HEK293 (cell line): ENCODE measurements at regions not wholly inside any gene's neighbourhood (a gene's known extent, or its start where the extent isn't known, plus 50 kb on each side); places are given as distances from the start of the nearest gene placed in this dataset.

Experiments used
- BCL11A ChIP-seq: fragments of 450-650 bp; formaldehyde crosslinking; IDR thresholded peaks from 2 replicates; pipeline ENCODE4 v1.5.1; 2016; ENCODE audit warnings: low read depth, missing biosample characterization, missing genetic modification characterization
- CTCF ChIP-seq: fragments of 450-650 bp; formaldehyde crosslinking; IDR thresholded peaks from 2 replicates; pipeline ENCODE4 v1.5.1; 2016; ENCODE audit warnings: missing biosample characterization, missing genetic modification characterization
- YY1 ChIP-seq: fragments of 450-650 bp; formaldehyde crosslinking; IDR thresholded peaks from 2 replicates; pipeline ENCODE4 v1.5.1; 2018; ENCODE audit warnings: missing biosample characterization, missing genetic modification characterization
- ZFP3 ChIP-seq: fragments of 450-650 bp; formaldehyde crosslinking; IDR thresholded peaks from 2 replicates; pipeline ENCODE4 v1.5.1; 2016; ENCODE audit warnings: low read depth, missing biosample characterization, missing genetic modification characterization
- ZNF10 ChIP-seq: fragments of 450-650 bp; formaldehyde crosslinking; IDR thresholded peaks from 2 replicates; pipeline ENCODE4 v1.5.1; 2017; ENCODE audit warnings: missing biosample characterization, missing genetic modification characterization
- ZNF211 ChIP-seq: fragments of 450-650 bp; formaldehyde crosslinking; IDR thresholded peaks from 2 replicates; pipeline ENCODE4 v1.5.1; 2016; ENCODE audit warnings: low read depth, missing biosample characterization, missing genetic modification characterization
- ZNF280D ChIP-seq: fragments of 450-650 bp; formaldehyde crosslinking; IDR thresholded peaks from 2 replicates; pipeline ENCODE4 v1.5.1; 2016; ENCODE audit warnings: missing biosample characterization, missing genetic modification characterization
- ZNF416 ChIP-seq: fragments of 450-650 bp; formaldehyde crosslinking; IDR thresholded peaks from 2 replicates; pipeline ENCODE4 v1.5.1; 2016; ENCODE audit warnings: missing biosample characterization, missing genetic modification characterization
- ZNF561 ChIP-seq: fragments of 450-650 bp; IDR thresholded peaks from 2 replicates; pipeline ENCODE4 v1.5.1; 2018; ENCODE audit warnings: missing biosample characterization, missing genetic modification characterization, borderline replicate concordance
- ZNF610 ChIP-seq: fragments of 450-650 bp; formaldehyde crosslinking; IDR thresholded peaks from 2 replicates; pipeline ENCODE4 v1.5.1; 2016; ENCODE audit warnings: missing biosample characterization, missing genetic modification characterization, borderline replicate concordance
- ZNF707 ChIP-seq: fragments of 450-650 bp; formaldehyde crosslinking; IDR thresholded peaks from 2 replicates; pipeline ENCODE4 v1.5.1; 2016; ENCODE audit warnings: missing biosample characterization, missing genetic modification characterization

GRCh38 chr10:78868048-78868447 lies 200.7 kb upstream of the ZMIZ1 start:
- TF ChIP-seq ZNF211 (tag by site-specific recombination) (no peak), ZNF610 (tag by site-specific recombination) (no peak), CTCF (no peak), BCL11A (tag by site-specific recombination) (no peak), ZNF416 (tag by site-specific recombination) (no peak), ZNF561 (tag by site-specific recombination) (no peak), ZNF10 (tag by site-specific recombination) (no peak), YY1 (tag by site-specific recombination) (no peak), ZNF280D (no peak), ZNF707 (no peak), ZFP3 (tag by site-specific recombination) (no peak)
